GM19328 (cell line): ENCODE measurements at regions not wholly inside any gene's neighbourhood (a gene's known extent, or its start where the extent isn't known, plus 50 kb on each side); places are given as distances from the start of the nearest gene placed in this dataset.

Experiments
- ATAC-seq: cut with Tn5 transposase; IDR thresholded peaks from one replicate; pipeline ENCODE4 v1.9.1; 2021; ENCODE audit warnings: mild to moderate bottlenecking, moderate library complexity; ENCODE audit not compliant: unreplicated experiment

DNA sequence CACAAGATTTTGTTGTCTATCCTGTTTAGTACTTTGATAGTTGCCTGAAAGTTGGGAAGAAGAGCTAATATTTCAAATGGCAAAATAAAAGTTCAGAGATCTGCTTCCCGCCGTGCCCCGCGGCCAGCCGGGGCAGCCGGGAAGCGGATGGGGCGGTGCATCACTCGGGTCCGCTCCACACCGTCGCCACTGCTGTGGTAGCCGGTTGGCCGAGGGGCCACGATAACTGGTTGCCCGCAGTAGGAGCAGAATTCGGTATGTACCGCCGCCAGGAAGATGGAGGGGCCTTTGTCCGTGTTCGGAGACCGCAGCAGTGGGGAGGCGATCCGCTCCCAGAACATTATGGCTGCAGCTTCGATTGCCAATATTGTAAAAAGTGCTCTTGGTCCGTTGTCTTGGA is 427.2 kb upstream of the PDE3A start:
- no peak for ATAC-seq

DNA sequence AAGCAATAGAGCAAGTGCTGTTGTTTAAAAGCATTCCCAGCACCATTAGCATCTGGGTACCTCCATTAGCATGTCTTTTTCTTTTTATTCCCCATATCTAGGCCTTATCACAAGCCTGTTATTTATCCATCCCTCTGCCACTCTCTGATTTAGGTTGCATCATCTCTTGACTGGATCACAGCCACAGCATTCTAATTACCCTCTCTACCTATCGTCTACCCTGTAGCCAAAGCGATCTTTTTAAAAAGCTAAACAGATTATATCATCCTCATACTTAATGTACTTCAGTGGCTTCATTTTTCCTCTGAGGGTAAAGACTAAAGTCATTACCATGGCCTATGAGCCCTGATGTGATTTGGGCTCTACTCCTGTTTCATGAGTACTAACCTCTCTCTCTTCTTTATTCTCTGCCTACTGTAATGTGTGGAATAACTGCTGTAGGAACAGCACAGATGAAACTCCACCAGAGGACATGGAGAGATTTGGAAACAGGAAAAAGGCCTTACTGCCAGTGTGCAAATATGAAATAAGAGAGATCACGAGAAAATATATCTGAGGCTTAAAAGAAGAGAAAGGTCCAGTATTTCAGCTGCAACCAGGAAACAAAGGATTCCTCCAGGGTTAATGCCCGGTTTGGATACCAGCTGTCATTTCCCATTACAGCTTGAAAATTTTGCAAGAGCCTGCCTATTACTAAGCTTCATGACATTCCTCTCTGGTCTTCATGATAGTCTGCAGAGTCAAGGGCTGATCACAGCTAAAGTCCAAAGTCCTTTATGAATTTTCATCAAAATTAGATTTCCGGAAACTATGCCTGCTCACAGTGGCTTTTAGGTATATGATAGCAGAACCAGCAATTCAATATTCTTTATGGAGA is 422.5 kb upstream of the PDE3A start:
- ATAC-seq: no peak

- no peak for ATAC-seq
Measured at GRCh38 chr12:19946550-19946949, 421.8 kb upstream of the PDE3A start.

- no peak for ATAC-seq
Measured at GRCh38 chr12:19947344-19947743, 421.0 kb upstream of the PDE3A start.

DNA sequence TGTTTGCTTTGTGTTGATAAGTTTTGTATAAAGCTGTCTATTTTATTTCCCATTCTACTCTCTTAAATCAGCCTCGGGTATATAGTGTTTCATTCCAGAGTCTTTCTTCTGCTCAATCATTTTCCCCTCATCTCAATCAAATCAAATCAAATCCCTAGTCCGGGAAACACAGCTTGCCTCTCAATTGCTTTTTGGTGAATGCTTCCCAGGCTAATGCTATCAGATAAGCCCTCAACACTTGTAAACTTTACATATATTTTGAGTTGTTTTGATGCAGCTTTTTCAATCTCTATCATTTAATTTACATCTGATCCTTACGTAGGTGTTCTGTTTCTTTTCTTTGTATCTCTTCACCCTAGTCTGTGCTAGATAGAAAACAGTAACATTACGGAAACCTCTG is 416.7 kb upstream of the PDE3A start:
- no peak for ATAC-seq

DNA sequence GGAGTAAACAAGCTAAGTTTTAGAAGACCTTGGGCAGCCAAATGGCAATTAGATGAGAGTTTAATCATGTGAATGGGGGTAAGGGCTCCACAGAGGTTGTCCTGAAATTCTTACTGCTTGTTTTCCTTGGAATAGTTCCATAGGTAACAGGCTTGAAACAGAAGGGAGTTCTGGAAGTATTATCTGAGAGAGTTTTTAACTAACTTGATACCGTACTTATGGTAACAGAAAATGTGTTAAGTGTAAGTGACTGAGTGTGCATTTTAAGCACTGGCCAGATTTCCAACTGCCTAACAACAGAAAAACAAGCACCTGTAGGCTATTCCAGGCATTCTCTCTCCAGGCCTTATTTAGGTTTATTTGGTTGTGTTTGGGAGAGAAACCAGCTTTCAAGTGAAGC is 414.6 kb upstream of the PDE3A start:
- ATAC-seq: no peak

GRCh38 chr12:19954163-19954562 is 414.2 kb upstream of the PDE3A start:
- no peak for ATAC-seq

DNA sequence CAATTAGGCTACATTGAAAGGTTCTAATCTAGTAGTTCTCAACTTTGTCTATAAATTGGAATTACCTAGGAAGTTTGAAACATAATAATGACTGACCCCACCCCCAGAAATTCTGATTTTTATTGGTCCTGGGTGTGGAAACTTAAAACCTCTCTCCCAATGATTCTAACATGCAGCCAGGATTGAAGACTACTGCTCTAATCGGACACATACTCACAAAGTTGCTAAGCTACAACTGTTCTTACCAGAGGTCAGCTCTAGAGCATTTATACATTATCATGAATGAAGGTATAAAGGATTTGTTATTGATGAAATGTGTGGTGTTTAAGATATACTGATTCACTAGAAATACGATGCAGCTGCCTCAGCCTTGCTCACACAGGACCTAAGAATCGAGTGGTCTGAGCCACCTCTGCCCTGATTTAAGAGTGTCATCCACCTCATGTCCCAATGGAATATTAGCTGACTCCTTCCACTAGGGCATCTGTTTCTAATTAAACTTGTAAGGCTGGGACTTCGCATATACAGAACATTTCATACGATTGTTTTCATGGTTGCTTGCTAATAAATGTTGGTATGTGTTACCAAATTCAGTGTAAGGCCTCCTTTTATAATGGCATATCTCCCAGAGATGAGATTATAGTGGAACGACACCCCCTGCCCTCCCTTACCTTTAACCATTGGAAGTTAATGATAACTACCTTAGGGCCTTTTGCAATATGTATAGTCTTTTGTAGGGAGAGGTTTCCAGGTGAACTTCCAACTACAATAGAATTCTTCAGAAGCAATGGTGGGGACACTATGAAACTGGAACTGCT is 410.8 kb upstream of the PDE3A start:
- no peak for ATAC-seq

GRCh38 chr12:19958389-19958788 is 409.9 kb upstream of the PDE3A start:
- ATAC-seq: no peak

DNA sequence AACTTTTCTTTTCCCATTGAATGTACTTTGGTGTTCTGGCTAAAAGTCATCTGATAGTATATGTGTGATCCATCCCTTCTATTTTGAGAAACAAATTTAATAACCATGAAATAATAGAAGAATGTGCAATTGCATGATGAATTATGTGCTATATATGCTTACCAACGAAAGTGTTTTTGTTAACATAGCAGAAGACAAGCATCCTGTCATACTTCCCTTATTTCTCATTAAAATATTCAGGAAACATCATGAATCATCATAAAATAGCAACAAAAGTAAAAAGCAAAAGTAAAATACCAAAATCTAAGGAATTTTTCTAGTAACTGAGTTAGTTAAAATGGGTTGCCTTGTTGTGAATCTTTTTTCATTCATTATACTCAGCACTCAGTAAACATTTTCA is 409.0 kb upstream of the PDE3A start:
- ATAC-seq: no peak

DNA sequence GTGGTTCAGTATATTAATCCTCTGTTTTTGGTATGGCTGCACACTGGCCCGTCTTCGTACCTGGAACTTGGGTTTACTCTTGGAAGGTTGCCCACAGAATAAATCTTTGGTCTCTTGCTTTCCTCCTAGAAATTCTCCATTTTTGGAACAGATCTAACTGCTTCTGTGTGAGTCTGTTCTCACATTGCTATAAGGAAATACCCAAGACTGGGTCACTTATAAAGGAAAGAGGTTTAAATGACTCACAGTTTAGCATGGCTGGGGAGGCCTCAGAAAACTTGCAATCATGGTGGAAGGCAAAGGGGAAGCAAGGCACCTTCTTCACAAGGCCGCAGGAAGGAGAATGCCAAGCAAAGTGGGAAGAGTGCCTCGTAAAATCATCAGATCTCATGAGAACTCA is 407.8 kb upstream of the PDE3A start:
- no peak for ATAC-seq

DNA sequence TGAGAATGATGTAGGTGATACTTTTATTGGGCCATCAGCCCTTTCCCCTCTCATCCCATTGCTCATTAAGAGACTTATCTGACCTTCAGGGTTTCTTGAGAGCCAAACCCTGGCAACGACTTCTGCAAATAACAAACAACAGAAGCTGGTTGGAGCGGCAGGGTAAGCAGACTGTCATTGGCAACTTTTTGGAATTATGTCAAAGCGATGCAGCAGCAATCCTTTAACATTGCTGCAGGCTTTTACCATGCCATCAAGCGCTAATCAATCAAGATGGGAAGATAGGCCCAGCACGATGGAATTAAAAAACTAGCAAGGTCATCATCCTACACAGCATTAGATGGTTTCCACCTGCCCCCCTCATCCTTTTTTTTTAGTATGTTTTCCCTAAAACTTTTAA is 406.1 kb upstream of the PDE3A start:
- no peak for ATAC-seq

GRCh38 chr12:19963972-19964371 is 404.4 kb upstream of the PDE3A start:
- no peak for ATAC-seq

GRCh38 chr12:19964549-19964948 is 403.8 kb upstream of the PDE3A start:
- ATAC-seq: no peak

DNA sequence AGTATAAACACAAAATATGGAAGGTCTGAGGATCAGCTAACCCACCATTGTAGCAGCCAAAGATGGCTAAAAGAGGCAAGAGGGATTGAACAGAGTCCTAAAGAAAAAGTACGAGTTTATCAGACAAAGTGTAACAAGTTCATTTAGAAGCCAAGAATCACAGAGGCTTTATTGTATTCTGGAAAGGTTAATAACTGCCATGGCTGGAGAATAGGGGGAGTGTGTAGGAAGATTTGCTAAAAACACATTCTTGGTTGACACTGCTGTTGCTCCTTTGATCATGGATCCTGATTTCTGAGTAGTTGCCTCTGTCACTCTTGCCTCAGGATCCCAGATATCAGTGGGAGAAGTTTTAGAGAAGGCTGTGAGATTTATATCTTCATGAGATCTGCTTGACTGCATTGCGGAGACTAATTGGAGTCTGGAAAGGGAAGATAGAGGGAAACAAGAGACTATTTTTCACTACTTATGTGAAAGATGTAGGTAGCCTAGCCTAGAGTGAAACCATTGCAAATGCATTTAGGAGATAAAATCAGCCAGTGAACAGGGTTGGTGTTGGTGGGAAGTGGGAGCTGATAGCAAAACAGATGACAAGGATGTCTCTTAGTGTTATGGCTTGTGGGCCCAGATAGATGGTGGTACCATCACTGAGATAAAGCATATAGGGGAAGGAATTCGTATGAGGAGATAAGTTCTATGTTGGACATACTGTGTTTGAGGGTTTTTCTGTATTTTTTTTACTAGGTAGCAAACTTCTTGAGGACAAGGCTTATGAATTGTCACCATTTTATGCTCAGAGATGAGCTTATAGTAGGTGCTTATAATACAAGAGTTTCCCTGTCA is 402.9 kb upstream of the PDE3A start:
- no peak for ATAC-seq

- no peak for ATAC-seq
Measured at GRCh38 chr12:19967001-19967400, 401.3 kb upstream of the PDE3A start.

GRCh38 chr12:19967431-19967830 is 400.9 kb upstream of the PDE3A start:
- ATAC-seq: no peak

DNA sequence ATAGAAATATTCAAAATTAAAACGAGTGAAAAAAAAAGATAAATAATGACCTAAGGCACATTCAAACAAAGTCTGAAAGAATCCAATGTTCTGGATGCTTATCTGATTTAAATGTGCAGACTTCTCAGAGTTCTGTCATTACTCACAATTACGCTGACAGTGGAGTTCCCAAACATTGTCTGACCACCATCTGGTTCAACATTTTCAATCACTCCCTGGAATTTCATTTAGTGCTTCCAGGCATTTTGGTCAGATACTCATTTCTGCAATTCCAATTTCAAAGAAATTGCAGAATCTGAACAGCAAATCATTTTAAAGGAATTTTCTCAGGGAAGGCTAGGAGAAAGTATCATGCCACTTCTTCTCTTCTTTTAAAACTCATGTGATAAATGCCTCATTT is 398.2 kb upstream of the PDE3A start:
- ATAC-seq: no peak

- no peak for ATAC-seq
Measured at GRCh38 chr12:19970821-19971220, 397.5 kb upstream of the PDE3A start.

- no peak for ATAC-seq
Measured at GRCh38 chr12:19971361-19972280, 396.7 kb upstream of the PDE3A start.
